H9 (cell line): ENCODE measurements at regions not wholly inside any gene's neighbourhood (a gene's known extent, or its start where the extent isn't known, plus 50 kb on each side); places are given as distances from the start of the nearest gene placed in this dataset.

ENCODE experiments used
- DNase-seq: peaks from one replicate; pipeline ENCODE4 v3.0.0-alpha.2; 2017
- H2AFZ ChIP-seq: one replicate; pipeline ENCODE4 v1.6.1; 2013; ENCODE audit warnings: mild to moderate bottlenecking, low read length, control low read depth, moderate library complexity
- H2AK5ac ChIP-seq: 2 replicates; pipeline ENCODE4 v1.6.1; 2013; ENCODE audit warnings: low read length, control low read depth, mixed read lengths; ENCODE audit not compliant: insufficient read length
- H2BK120ac ChIP-seq: one replicate; pipeline ENCODE4 v1.6.1; 2013; ENCODE audit warnings: low read depth, mild to moderate bottlenecking, low read length, control low read depth, inconsistent platforms; ENCODE audit not compliant: poor library complexity, severe bottlenecking
- H2BK12ac ChIP-seq: 2 replicates; pipeline ENCODE4 v1.6.1; 2013; ENCODE audit warnings: low read length, control low read depth, mixed read lengths, low read depth; ENCODE audit not compliant: insufficient read length
- H2BK15ac ChIP-seq: 2 replicates; pipeline ENCODE4 v1.6.1; 2013; ENCODE audit warnings: low read depth, low read length, control low read depth
- H2BK20ac ChIP-seq: one replicate; pipeline ENCODE4 v1.6.1; 2013; ENCODE audit warnings: low read depth, mild to moderate bottlenecking, low read length, control low read depth, inconsistent platforms; ENCODE audit not compliant: poor library complexity, severe bottlenecking
- H2BK5ac ChIP-seq: 2 replicates; pipeline ENCODE4 v1.6.1; 2013; ENCODE audit warnings: low read length, control low read depth, mixed read lengths; ENCODE audit not compliant: insufficient read length
- H3K14ac ChIP-seq: 2 replicates; pipeline ENCODE4 v1.6.1; 2013; ENCODE audit warnings: low read length, control low read depth; ENCODE audit not compliant: insufficient read depth
- H3K18ac ChIP-seq: 2 replicates; pipeline ENCODE4 v1.6.1; 2013; ENCODE audit warnings: low read depth, mild to moderate bottlenecking, mixed read lengths, low read length, control low read depth; ENCODE audit not compliant: insufficient read length
- H3K23ac ChIP-seq: 2 replicates; pipeline ENCODE4 v1.6.1; 2013; ENCODE audit warnings: low read length, control low read depth, mixed read lengths, low read depth; ENCODE audit not compliant: insufficient read length
- H3K23me2 ChIP-seq: 2 replicates; pipeline ENCODE4 v1.6.1; 2013; ENCODE audit warnings: low read depth, mild to moderate bottlenecking, mixed read lengths, low read length, control low read depth; ENCODE audit not compliant: insufficient read length, poor library complexity, severe bottlenecking
- H3K27ac ChIP-seq: 2 replicates; pipeline ENCODE4 v1.5.1; 2013; ENCODE audit warnings: low read length, control low read depth, mixed read lengths, low read depth; ENCODE audit not compliant: insufficient read length
- H3K27me3 ChIP-seq: 2 replicates; pipeline ENCODE4 v1.6.1; 2013; ENCODE audit warnings: low read length, control low read depth, inconsistent platforms; ENCODE audit not compliant: insufficient read depth
- H3K4ac ChIP-seq: 2 replicates; pipeline ENCODE4 v1.6.1; 2013; ENCODE audit warnings: low read depth, mild to moderate bottlenecking, control low read depth, inconsistent platforms, low read length, moderate library complexity
- H3K4me1 ChIP-seq: 2 replicates; pipeline ENCODE4 v1.6.1; 2013; ENCODE audit warnings: low read length, control low read depth, inconsistent platforms; ENCODE audit not compliant: insufficient read depth
- H3K4me2 ChIP-seq: 2 replicates; pipeline ENCODE4 v1.6.1; 2013; ENCODE audit warnings: low read length, control low read depth, mixed read lengths; ENCODE audit not compliant: insufficient read length, insufficient read depth
- H3K56ac ChIP-seq: 2 replicates; pipeline ENCODE4 v1.6.1; 2013; ENCODE audit warnings: low read depth, mild to moderate bottlenecking, mixed read lengths, low read length, control low read depth; ENCODE audit not compliant: insufficient read length
- H3K79me1 ChIP-seq: 2 replicates; pipeline ENCODE4 v1.6.1; 2013; ENCODE audit warnings: low read depth, mild to moderate bottlenecking, moderate library complexity, low read length, control low read depth, inconsistent platforms; ENCODE audit not compliant: insufficient read depth, poor library complexity, severe bottlenecking
- H3K79me2 ChIP-seq: 2 replicates; pipeline ENCODE4 v1.6.1; 2013; ENCODE audit warnings: low read length, control low read depth, inconsistent platforms; ENCODE audit not compliant: insufficient read depth
- H3K9ac ChIP-seq: 2 replicates; pipeline ENCODE4 v1.6.1; 2013; ENCODE audit warnings: low read length, control low read depth, mixed read lengths; ENCODE audit not compliant: insufficient read length; ENCODE audit errors: extremely low read depth
- H3K9me3 ChIP-seq: one replicate; pipeline ENCODE4 v1.6.1; 2013; ENCODE audit warnings: low read depth, low read length, inconsistent platforms; ENCODE audit not compliant: control insufficient read depth
- H3T11ph ChIP-seq: one replicate; pipeline ENCODE4 v1.6.1; 2013; ENCODE audit warnings: mild to moderate bottlenecking, low read length, control low read depth, inconsistent platforms
- H4K20me1 ChIP-seq: one replicate; pipeline ENCODE4 v1.6.1; 2013; ENCODE audit not compliant: control insufficient read depth, insufficient read length, insufficient read depth
- H4K5ac ChIP-seq: 2 replicates; pipeline ENCODE4 v1.6.1; 2013; ENCODE audit warnings: low read depth, mild to moderate bottlenecking, mixed read lengths, low read length, control low read depth; ENCODE audit not compliant: insufficient read length
- H4K8ac ChIP-seq: replicated peaks from 2 replicates; pipeline ENCODE4 v1.6.1; 2013; ENCODE audit warnings: low read length, control low read depth, mixed read lengths, low read depth; ENCODE audit not compliant: insufficient read length
- H4K91ac ChIP-seq: 2 replicates; pipeline ENCODE4 v1.6.1; 2013; ENCODE audit warnings: low read depth, mild to moderate bottlenecking, moderate library complexity, mixed read lengths, low read length, control low read depth; ENCODE audit not compliant: insufficient read length
- H3K27ac Mint-ChIP-seq, 3 experiments: 2 replicates in 2 of 3; 3 replicates in 1 of 3; pipeline ENCODE4 v1.8.0; 2020 to 2021; ENCODE audit warnings: mixed read lengths in 3 of 3, mild to moderate bottlenecking in 1 of 3, moderate library complexity in 1 of 3
- H3K27me3 Mint-ChIP-seq: 2 replicates; pipeline ENCODE4 v1.8.0; 2021; ENCODE audit warnings: low read depth, mild to moderate bottlenecking, moderate library complexity, mixed read lengths
- H3K36me3 Mint-ChIP-seq, 3 experiments: 2 replicates in 2 of 3; 3 replicates in 1 of 3; pipeline ENCODE4 v1.8.0; 2020 to 2021; ENCODE audit warnings: low read depth in 3 of 3, mixed read lengths in 3 of 3; ENCODE audit not compliant: insufficient read depth in 1 of 3
- H3K4me1 Mint-ChIP-seq, 2 experiments: 2 replicates each; pipeline ENCODE4 v1.8.0; 2020; ENCODE audit warnings: mixed read lengths in 2 of 2
- H3K4me3 Mint-ChIP-seq, 2 experiments: 2 replicates in 1 of 2; 3 replicates in 1 of 2; pipeline ENCODE4 v1.8.0; 2020 to 2021; ENCODE audit warnings: mild to moderate bottlenecking in 2 of 2, mixed read lengths in 2 of 2, moderate library complexity in 1 of 2
- H3K9me3 Mint-ChIP-seq, 2 experiments: 2 replicates in 1 of 2; 3 replicates in 1 of 2; pipeline ENCODE4 v1.8.0; 2020; ENCODE audit warnings: mild to moderate bottlenecking in 2 of 2, mixed read lengths in 2 of 2, moderate library complexity in 1 of 2
- WGBS: extraction: QIAGEN DNeasy Blood & Tissue Kit; methylation state at CpG from one replicate; pipeline ENCODE4 v1.1.7; 2013; ENCODE audit warnings: missing lambda C conversion rate, low lambda C conversion rate, mixed read lengths; ENCODE audit not compliant: insufficient read length; ENCODE audit errors: extremely low coverage; 5-methylcytosine and 5-hydroxymethylcytosine counted together
- TF ChIP-seq, protein P1 (sequence below): fragments of 200-600 bp; sonication (generic); conservative IDR thresholded peaks from 3 replicates; pipeline ENCODE4 v1.8.0; 2021; ENCODE audit warnings: antibody characterized with exemption, mild to moderate bottlenecking

DNA sequence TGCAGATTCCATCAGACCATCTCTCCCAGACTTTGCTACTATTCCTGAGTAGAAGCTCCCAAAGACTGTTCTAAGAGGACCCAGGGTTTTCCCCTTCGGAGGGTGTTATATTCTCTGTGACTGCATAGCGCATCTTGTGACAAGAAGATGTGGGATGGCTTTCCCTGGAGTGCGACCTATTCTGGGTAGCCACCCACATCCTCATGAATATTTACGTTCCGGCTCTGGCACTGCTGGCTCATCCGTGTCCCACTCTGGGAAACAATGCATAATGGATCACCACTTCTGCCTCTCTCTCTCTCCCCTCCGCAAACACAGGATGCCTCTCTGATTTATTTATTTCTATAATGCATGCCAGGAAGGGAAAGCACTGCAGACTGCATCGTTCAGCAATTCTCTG, 166.1 kb downstream of the PYDC2 start:
- DNase-seq: no peak
- TF ChIP-seq, protein P1, sequence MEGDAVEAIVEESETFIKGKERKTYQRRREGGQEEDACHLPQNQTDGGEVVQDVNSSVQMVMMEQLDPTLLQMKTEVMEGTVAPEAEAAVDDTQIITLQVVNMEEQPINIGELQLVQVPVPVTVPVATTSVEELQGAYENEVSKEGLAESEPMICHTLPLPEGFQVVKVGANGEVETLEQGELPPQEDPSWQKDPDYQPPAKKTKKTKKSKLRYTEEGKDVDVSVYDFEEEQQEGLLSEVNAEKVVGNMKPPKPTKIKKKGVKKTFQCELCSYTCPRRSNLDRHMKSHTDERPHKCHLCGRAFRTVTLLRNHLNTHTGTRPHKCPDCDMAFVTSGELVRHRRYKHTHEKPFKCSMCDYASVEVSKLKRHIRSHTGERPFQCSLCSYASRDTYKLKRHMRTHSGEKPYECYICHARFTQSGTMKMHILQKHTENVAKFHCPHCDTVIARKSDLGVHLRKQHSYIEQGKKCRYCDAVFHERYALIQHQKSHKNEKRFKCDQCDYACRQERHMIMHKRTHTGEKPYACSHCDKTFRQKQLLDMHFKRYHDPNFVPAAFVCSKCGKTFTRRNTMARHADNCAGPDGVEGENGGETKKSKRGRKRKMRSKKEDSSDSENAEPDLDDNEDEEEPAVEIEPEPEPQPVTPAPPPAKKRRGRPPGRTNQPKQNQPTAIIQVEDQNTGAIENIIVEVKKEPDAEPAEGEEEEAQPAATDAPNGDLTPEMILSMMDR: no peak
- no peak overlapping the region for H3K4me3 Mint-ChIP-seq
- no peak overlapping the region for H3T11ph ChIP-seq
- H4K8ac ChIP-seq: no peak overlapping the region
- H3K36me3 Mint-ChIP-seq: peaks cover 0 to 3% (median 0%) of the 10 kb centered on the region in 3 experiments; a peak in 1 of 7 replicates
- H2AK5ac ChIP-seq: no peak overlapping the region
- no peaks in the 10 kb centered on the region for H4K20me1 ChIP-seq
- H4K5ac ChIP-seq: no peak overlapping the region
- H3K4me1 ChIP-seq: no peaks in the 10 kb centered on the region; the same call in 1 of the 2 replicates
- no peak overlapping the region for H3K23ac ChIP-seq
- H3K56ac ChIP-seq: no peak overlapping the region
- no CpG with 5 or more reads among the region's 8 CpGs for whole genome bisulfite sequencing
- H3K27ac Mint-ChIP-seq: no peak overlapping the region
- peaks cover 0 to 3% of the 10 kb centered on the region in 2 experiments; a peak in 1 of 5 replicates for H3K9me3 Mint-ChIP-seq
- no peak overlapping the region for H3K4me2 ChIP-seq
- no peak overlapping the region for H2AFZ ChIP-seq
- H3K9me3 ChIP-seq: no peaks in the 10 kb centered on the region
- peaks cover 6 to 11% of the 10 kb centered on the region in 2 experiments for H3K4me1 Mint-ChIP-seq
- no peak overlapping the region for H3K4ac ChIP-seq
- H3K79me2 ChIP-seq: no peaks in the 10 kb centered on the region
- no peak overlapping the region for H2BK5ac ChIP-seq
- H2BK120ac ChIP-seq: no peak overlapping the region
- no peak overlapping the region for H2BK20ac ChIP-seq
- no peak overlapping the region for H3K9ac ChIP-seq
- H4K91ac ChIP-seq: no peak overlapping the region
- no peak overlapping the region for H3K18ac ChIP-seq
- H3K27ac ChIP-seq: no peak overlapping the region
- no peak overlapping the region for H2BK15ac ChIP-seq
- no peak overlapping the region for H2BK12ac ChIP-seq
- no peaks in the 10 kb centered on the region for H3K79me1 ChIP-seq
- H3K27me3 ChIP-seq: no peaks in the 10 kb centered on the region
- no peak overlapping the region for H3K14ac ChIP-seq
- H3K23me2 ChIP-seq: no peaks in the 10 kb centered on the region
- H3K27me3 Mint-ChIP-seq: no peaks in the 10 kb centered on the region
